NCI-H146 treated with DMSO at 0.1 percent for 48 hours (cell line): ENCODE measurements at regions not wholly inside any gene's neighbourhood (a gene's known extent, or its start where the extent isn't known, plus 50 kb on each side); places are given as distances from the start of the nearest gene placed in this dataset.
"Not testable (repeated sequence)": the region's sequence is repeated elsewhere in the genome, so short reads cannot be mapped to it uniquely, and the experiment has no call there.

ENCODE experiments used
- DNase-seq: peaks from one replicate; lab custom pipeline; 2025; ENCODE audit not compliant: unreplicated experiment; lab: John Stamatoyannopoulos, UW

DNA sequence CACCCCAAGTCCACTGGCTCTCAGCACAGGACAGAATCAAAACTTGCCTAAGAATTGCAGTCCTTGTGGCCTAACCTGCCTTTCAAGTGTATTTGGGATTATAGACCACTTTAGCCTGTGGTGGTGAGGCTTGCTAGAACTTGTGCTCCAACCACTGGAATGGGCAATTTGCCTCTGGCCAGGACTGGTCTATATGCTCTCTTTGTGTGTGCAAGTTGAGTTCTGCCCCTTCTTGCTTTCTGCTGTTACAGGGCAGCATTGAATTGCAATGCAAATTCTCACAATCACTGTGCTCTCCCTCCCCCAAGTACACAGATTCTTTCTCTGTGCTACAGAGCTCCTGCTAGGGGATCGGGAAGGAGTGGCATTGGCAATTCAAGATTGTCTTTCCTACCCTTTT is 233.6 kb upstream of the DIPK2B start:
- DNase-seq = no peak

DNA sequence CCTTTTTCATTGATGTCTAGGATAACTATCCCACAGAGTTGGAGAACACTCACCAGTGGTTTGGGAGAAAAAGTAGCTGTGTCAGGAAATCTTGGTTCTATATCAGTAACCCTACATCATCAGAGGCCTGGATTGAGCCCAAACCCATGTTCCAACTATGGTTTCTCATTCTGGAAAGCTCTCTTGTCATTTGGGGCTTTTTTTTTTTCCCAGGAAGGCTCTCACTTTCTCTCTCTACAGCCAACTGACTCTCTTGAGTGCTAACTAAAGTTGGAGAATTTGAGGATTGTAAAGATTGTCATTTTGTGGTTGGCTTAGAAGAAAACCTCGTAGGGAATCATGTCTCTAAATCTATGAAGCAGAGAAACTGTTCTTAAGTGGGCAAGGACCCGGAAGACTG is 228.2 kb upstream of the DIPK2B start:
- DNase-seq = no peak

DNA sequence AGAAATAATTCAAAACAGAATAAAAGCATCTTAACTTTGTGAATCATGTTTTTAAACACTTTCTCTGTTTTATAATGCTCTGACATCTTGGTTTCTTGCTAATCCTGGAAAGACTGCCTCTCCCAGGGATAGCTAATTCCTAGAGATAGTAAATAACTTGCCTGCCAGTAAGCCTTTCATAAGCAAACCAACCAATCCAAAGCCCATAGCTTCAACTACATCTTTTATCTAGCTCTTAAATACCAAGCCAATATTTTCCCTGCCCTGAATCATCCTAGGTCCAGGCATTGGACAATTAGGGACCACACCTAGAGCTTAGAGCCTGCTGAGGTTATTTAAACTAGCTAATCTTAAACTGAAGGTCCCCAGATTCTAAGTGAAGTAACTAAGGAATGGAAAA is 223.7 kb upstream of the DIPK2B start:
- DNase-seq = no peak

DNA sequence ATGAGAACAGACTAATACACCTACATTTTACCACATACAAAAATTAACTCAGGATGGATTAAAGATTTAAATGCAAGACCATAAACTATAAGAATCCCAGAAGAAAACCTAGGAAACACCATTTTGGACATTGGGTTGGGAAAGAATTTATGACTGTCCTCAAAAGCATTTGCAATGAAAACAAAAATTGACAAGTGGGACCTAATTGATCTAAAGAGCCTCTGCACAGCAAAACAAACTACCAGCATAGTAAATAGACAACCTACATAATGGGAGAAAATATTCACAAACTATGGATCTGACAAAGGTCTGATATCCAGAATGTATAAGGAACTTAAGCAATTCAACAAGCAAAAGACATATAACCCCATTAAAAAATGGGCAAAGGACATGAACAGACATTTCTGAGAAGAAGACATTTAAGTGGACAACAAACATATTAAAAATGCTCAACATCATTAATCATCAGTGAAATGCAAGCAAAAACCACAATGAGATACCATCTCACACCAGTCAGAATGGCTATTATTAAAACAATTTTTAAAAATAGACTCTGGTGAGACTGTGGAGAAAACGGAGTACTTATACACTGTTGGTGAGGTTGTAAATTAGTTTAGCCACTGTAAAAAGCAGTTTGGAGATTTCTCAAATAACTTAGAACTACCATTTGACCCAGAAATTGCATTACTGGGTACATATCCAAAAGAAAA is 221.7 kb upstream of the DIPK2B start:
- DNase-seq = no peak

DNA sequence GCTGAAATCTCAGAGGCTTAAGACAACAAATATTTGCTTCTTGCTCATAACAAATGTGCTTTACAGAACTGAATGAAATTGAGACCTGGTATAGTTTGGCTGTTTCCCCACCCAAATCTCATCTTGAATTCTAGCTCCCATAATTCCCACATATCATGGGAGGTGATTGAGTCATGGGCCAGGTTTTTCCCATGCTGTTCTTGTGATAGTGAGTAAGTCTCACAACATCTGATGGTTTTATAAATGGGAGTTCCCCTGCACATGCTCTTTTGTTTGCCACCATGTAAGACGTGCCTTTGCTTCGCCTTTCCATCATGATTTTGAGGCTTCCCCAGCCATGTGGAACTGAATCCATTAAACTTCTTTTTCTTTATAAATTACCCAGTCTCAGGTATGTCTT is 221.1 kb upstream of the DIPK2B start:
- DNase-seq = no peak

DNA sequence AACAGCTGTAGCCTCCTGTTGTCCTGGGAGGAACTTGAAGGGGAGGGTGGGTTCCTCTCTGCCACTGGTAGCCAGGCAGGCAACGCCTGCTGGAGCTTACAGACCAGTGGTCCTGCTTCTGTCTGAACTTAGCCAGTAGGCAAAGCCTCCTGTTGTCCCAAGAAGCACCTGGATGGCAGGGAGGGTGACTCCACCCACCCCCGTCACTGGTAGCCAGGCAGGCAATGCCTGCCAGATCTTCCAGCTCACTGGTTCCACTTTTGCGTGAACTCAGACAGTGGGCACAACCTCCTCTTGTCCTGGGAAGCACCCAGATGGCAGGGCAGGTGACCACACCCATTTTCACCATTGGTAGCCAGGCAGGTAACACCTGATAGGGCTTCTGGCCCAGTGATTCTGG is 203.5 kb upstream of the DIPK2B start:
- DNase-seq = no peak

DNA sequence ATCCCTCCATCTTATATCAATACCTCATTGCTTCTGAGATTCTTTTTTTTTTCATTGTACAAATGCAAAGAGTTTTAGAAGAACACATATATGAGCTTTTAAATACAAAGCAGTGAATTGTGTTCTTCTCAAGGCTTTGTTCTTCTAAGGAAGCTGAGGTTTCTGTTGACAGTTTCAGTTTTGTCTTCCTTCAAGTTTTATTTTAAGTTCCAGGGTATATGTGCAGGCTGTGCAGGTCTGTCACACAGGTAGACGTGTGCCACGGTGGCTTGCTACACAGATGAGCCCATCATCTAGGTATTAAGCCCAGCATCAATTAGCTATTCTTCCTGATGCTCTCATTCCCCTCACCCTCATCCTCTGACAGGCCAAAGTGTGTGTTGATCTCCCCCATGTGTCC is 201.2 kb upstream of the DIPK2B start:
- DNase-seq = no peak

DNA sequence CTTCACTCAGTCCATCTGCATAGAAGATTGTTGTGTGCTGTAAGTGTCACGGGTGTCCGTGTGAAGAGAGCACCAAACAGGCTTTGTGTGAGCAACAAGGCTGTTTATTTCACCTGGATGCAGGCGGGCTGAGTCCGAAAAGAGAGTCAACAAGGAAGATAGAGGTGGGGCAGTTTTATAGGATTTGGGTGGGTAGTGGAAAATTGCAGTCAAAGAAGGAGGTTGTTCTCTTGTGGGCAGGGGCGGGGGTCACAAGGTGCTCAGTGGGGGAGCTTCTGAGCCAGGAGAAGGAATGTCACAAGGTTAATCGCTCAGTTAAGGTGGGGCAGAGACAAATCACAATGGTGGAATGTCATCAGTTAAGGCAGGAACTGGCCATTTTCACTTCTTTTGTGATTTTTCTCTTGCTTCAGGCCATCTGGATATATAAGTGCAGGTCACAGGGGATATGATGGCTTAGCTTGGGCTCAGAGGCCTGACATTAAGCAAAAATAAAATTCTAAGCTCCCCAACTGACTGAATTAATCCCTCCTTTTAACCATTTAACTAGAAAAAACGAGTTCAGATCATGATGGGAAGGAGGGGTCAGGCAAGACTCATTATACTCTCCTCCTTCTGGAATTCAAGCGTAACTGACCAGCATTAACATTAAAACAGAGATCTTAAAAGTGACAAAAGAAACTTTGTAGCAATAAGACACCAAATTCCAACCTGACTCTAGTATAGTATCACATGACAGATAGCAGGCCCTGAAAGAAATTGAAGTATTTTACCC is 200.5 kb upstream of the DIPK2B start:
- not testable (repeated sequence) for DNase-seq

DNA sequence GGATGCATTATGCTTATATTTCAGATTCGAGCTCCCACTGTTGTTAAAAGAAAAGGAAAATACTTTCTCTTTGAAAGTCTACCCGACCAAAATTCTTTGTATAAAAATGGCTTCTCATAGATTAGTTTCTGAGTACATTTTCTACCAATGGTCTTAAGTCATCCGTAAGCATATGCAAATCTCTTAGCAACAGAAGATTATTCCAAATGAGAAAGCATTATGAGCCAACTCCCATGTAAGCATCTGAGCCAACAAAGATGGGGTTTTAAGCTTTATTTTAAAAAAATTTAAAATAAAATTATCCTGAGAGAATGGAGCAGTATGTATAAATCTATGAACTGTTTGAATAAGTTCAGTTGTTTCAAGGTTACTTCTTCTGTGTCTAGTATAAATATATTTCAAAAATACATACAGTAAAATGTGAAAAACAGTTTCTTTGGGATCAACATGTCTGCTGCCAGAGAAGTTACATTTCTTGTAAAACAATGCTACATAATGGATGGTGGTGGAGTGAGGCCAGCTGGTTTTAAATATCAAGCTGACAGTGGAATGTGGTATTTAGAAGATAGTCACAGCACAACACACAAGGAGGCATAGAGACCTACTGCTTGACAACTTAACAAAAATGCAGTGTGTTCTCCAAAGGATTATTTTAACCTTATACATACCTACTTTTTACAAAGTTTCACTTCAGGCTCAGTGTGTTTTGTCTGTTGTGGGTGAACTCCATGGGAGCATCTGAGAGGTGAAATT is 199.5 kb upstream of the DIPK2B start:
- DNase-seq = no peak

DNA sequence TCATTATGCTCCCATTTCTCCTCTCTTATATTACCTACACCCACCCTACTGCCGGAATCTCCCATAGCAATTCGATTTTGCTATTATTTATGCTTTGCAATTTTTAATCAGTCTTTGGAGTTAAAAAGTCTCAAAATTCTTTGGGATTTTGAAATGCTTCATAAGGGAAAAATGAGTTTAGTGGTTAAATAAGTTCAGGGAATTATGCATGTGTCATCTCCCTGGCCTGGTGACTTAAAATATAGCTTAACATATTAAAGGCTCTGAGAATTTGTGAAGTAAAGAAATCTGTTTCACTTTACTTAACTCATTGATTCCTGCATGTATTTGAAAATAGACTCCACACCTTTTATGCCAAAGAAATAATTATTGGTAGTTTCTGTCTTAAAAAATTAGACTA is 185.1 kb upstream of the DIPK2B start:
- DNase-seq = no peak

DNA sequence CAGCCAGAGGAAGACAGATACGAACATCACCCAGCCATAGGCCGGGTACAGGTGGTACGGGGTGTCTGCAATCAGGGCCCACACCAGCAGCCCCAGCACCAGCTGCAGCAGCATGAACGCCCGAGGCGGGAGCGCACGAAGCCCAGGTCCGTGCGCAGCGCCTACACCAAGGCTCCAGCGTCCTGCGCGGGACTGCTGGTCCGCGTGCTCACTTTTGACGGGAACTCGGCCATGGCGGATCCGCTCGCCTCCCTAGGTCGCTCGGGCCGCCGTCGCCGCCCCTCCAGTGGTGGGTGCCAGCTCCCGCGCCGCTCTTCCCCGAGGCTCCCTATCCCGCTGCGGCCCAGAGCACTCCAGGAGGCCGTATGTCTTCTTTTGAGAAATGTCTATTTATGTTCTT is 181.2 kb upstream of the DIPK2B start:
- DNase-seq = no peak

DNA sequence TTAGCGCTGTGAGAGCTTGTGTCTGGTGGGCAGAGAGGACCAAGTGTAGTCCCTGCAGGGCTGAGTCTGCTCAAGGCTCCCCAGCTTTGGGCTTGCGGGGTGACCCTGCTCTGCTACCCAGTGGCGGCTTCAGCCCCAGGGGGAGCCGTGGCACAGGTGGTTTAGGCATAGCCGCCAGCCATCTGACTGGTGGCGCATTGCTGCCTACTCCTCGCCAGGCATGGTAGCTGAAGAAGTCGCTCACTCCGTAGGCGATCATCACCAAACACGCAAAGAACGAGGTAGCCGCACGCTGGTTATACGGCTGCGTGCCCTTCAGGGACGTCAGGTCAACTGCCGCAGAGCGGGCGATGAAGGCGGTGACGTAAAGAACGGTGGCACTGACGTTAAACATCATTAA is 180.7 kb upstream of the DIPK2B start:
- DNase-seq = no peak

DNA sequence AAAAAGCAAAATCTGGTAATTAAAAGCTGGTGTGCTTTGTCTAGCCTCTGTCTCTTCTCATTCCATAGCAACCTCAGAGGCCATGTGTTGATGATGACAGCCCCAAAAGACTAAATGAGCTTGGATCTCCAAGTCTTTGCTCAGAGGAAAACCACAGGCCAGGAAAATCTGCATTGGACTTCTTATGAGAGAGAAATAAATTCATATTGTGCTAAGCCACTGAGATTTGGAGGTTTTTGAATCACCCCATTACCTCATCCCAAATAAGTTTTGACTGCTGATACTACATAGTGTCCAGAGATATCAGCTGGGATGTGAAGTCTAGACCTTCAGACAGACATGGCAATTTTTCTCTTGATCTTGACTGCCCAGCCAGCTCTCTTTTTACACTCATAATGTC is 178.6 kb upstream of the DIPK2B start:
- no peak for DNase-seq

DNA sequence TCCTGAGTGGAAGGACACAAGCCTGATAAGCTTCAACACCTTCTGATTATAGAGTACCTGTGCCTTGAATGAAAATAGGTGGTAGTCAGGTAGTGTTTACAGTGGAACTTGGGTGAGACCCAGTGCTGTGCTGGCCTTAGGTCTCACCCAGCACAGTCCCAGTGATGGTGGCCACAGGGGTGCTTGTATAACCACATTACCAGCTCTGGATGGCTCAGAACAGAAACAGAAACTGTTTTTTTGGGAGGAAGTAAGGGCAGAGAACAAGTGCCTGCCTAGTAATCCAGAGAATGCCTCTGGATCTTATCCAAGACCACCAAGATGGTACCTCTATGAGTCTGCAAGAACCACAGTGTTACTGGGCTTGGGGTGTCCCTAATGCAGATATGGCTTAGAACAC is 171.5 kb upstream of the DIPK2B start:
- no peak for DNase-seq

DNA sequence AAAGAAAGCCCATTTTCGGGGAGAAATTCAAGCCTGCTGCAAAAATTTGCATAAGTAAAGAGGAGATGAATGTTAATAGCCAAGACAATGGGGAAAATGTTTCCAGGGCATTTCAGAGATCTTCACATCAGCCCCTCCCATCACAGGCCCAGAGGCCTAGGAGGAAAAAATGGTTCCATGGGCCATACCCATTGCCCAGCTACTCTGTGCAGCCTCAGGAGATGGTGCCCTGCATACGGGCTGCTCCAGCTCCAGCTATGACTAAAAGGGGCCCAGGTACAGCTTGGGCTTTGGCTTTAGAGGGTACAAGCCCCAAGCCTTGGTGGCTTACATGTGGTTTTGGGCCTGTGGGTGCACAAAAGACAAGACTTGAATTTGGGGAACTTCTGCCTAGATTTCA is 168.0 kb upstream of the DIPK2B start:
- DNase-seq = no peak

DNA sequence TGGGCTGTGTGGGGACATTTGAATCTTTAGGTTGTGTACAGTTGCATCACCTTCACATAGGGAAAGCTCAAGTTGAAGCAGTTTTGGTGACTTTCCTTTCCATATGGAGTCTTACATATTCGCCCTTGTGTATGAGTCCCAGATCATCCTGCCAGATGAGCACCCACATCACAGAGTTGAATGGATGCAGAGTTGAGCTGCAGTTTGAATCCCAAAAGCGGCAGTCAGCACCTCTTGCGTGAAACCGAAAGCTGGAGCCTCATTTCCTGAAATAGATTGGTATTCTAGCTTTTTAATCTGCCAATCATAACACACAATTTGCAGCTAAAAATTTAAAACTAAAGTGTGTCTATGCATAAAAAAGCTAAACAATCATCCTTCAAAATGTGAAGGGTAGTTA is 162.9 kb upstream of the DIPK2B start:
- no peak for DNase-seq

DNA sequence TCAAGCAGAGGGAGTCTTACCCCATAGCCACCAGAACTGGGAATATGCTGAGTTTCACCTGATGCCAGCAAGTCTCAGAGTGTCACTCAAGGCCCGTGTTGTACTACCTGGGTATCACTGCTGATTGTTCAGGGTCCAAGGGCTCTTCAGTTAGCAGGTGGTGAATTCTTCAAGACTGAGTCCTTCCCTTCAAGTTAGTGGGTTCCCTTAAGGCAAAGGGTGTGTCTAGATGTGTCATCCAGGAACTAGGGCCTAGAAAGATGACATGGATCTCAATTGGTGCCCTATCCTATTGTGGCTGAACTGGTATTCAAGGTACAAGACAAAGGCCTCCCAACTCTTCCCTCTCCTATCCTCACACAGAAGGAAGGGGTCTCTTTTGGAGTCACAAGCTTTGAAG is 159.9 kb upstream of the DIPK2B start:
- DNase-seq = no peak

DNA sequence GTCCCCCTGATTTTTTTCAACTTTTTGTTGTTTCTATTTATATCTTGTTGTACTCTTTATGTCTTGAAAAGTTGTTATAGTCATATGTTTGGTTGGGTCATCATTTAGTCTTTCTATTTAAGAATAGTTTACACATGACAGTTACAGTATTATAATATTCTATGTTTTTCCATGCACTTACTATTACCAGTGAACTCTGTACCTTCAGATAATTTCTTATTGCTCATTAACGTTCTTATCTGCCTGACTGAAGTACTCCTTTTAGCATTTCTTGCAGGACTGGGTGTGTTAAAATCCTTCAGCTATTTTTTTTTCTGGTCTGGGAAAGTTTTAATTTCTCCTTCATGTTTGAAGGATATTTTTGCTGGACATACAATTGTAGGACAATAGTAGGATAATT is 157.7 kb upstream of the DIPK2B start:
- DNase-seq = no peak

DNA sequence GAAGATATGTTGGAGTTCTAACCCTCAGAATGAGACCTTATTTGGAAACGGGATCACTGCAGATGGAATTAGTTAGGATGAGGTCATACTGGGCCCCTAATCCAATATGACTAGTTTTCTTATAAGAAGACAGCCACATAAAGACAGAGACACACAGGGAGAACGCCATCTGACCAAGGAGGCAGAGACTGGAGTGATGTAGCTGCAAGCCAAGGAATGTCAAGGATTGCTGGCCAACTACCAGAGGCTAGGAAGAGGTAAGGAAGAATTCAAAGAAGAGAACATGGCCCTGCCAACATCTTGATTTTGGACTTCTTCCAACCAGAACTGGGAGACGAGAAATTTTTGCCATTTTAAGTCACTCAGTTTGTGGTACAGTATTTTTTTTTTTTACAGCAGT is 152.8 kb upstream of the DIPK2B start:
- no peak for DNase-seq

DNA sequence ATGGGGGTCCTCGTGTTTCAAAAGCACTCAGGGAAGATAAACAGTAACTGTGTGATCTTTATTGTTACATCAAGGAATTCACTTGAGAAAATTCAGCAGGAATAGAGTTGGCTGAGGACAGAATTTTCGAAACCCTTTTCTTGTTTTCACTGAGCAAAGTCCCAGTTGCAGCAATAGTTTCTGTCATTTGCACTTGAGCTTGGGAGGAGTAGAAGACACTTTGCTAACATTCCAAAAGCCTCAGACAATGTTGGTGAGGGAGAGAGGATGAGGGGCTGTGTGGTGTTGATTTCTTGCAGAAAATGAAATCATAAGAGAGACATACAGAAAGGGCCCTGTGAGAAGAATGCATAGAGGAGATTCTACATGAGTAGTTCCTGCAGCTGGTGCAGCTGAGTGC is 151.9 kb upstream of the DIPK2B start:
- no peak for DNase-seq

DNA sequence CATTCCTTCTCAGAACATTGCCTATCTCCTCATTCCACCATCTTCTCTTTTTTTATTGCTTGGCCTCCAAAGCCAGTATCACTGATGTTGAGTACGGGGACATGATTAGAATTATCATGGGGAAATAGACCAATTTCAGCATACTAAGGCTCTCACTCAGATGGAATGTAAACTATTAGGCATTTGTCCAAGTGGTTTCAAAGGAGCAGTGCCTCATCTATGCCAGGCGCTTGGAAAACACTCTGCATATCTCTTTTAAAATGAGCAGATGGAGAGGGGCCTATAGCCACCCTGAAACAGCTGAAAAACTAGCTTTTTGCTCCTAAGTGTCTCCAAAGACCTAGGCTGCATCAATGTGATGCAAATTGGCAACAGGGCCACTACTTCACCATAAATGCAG is 150.8 kb upstream of the DIPK2B start:
- no peak for DNase-seq

DNA sequence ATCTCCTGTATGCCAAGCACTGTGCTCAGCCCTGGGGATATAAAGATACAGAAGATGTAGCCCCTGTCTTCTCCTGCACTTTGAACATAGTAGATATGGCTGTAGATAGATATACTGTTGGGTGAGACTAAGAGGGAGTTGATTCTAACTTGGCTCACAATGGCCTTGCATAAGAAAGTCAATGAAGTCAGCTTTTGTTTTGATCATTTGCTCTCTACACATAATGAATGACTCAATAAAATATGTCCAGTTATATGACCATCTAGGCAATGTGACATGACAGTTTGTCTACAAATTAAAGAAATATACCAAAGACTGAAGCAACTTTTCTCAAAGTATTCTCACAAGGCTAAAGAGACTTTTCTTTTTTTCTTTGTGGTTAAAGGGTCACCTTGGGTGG is 147.6 kb upstream of the DIPK2B start:
- no peak for DNase-seq
